Activated T-cell treated with anti-CD3 and anti-CD28 coated beads, Interleukin-2, amount 50 U/mL, for 48 hours (primary cell): ENCODE measurements at regions not wholly inside any gene's neighbourhood (a gene's known extent, or its start where the extent isn't known, plus 50 kb on each side); places are given as distances from the start of the nearest gene placed in this dataset.
"Not testable (repeated sequence)": the region's sequence is repeated elsewhere in the genome, so short reads cannot be mapped to it uniquely, and the experiment has no call there.

ENCODE experiments used
- DNase-seq, 2 experiments: peaks; one replicate each; pipeline ENCODE4 v3.0.0-alpha.2; 2020

DNA sequence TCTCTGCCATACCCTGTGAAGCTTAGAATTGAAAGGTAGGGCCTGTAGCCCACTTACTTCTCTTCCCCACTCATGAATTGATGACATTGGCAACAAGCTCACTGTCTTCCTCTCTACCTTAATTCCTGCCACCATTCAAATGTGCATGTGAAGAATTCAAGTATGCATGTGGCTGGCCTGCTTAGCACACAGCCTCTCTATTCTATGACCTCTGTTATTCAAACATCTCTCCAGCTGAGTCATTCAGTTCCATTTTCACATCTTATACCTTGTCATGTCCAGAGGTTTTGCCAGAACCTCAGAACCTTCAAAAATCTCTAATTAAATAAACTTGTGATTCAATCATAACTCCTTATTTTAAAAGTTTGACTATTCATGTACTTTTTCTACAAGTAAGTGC, 114.7 kb upstream of the MAN2A1 start:
- no peak for DNase-seq

DNA sequence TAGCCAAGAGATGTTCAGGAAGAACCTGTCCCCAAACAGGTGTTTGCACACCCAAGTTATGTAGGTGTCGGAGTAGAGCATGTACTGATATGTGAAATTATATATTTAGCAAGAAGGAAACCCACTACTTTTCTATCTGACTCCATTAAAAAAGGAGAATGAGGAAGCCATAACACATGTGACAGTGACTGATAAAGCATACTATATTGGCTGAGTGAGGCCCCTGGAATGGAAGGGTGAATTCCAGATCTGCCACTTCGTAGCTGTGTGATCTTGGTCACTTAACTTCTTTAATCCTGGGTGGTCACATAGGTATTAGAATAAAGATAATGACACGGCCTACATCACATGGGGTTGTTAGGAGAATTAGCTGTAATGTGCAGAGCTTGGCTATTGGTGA, 116.0 kb upstream of the MAN2A1 start:
- no peak for DNase-seq

DNA sequence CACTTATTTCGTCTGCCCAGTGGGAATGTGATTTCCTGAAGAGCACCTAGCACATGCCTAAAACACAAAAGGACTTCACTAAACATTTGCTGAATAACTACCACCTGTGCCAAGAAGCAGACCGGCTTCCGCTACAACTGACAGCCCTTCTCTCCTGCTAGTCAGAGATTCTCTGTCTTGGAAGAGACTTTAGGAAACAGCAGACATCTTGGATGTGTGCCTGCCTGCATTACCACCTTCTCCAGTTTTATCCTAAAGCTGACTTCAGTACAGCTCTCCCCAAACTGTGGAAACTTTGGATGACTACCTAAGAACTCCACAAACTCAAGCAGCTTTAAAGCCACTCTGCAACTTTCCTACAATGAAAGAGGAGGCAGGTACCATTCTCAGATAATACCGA, 116.5 kb upstream of the MAN2A1 start:
- no peak for DNase-seq

DNA sequence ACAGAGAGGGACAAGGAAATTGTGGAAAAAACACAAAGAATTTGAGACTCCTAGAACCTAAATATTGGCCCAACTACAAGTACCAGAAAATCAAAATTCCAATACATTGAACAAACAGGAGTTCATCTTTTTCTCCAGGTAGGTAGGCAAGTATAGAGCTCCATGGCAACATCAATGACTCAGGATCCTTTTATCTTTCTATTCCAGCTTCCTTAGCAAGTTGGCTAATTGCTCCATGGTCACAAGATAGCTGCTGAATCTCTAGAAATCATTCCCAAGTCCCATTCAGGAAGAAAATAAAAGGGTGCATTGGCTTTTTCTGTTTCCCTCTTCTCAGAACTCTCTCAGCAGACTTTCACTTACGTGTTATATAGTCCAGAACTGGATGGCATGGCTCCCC, 117.9 kb upstream of the MAN2A1 start:
- no peak for DNase-seq

DNA sequence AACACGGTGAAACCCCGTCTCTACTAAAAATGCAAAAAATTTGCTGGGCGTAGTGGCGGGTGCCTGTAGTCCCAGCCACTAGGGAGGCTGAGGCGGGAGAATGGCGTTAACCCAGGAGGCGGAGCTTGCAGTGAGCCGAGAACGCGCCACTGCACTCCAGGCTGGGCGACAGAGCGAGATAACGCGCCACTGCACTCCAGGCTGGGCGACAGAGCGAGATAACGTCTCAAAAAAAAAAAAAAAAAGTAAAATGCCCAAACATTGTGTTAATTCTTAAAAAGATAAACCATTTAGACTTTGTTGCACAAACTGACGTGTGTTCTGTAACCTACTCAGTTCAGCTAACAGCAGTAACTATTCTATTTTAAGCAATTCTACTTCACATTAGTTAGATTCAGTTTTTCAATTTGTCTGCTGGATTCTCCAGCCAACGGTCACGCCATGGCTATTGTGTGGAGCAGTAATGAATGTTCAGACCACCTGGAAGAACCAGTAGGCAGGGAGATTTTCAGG, 119.3 kb upstream of the MAN2A1 start:
- DNase-seq: no peak

DNA sequence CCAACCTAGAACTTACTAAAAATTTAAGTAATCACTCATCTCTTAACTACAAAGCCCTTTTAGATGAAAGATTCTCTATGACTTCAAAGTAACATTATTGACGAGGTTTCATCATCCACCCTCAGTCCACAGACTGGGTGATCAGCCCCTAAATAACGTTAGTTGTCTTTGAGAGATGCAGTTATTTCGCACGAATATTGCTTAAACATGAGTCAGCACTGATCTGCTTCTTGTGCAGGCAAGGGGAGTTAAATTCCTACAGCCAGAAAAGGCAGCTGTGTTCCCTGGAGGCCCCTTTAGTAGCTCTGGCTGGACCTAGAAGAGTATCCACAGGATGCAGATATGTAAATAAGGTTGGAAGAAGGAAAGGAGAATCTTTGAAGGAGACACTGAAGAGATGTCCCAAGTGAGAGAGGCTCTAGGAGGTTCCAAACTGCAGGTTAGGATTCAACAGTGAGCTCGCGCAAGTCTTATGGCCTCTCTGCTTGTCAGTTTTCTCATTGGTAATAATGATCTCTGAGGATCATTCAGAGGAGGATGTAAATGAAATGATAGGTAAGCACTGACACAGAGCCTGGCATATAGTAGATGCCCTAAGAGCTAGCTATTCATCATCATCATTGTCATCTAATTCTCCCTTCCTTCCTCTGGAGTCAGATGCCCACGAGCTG, 122.2 kb upstream of the MAN2A1 start:
- DNase-seq: no peak

DNA sequence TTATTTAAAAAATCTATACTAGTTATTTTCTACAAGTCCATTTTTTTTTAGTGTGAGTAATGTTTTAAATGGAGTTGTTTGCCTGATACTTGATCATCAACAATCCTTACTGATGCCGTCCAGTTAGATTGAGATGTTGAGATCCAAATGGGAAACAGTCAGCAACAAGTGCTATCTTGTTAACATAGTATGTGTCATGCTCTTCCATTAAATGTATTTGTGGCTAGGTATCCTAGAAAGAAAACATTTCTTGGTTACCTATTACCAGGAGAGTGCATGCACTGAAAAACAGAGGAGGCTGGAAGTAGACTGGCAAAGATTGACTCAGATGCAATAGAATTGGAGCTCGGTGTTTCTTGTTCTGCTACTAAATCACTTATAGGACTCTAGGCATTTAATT, 123.4 kb upstream of the MAN2A1 start:
- DNase-seq: no peak

DNA sequence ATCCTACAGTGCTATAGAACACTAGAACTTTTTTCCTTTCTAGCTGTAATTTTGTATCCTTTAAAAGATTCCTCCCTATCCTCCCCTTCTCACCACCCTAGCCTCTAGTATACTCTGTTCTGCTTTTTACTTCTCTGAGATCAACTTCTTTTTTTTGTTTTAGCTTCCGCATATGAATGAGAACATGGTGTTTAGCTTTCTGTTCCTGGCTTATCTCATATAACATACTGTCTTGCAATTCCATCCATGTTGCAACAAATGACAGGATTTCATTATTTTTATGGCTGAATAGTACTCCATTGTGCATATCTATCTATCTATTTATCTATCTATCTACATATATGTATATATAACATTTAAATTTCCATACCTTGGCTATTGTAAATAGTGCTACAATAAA, 126.0 kb upstream of the MAN2A1 start:
- no peak for DNase-seq

DNA sequence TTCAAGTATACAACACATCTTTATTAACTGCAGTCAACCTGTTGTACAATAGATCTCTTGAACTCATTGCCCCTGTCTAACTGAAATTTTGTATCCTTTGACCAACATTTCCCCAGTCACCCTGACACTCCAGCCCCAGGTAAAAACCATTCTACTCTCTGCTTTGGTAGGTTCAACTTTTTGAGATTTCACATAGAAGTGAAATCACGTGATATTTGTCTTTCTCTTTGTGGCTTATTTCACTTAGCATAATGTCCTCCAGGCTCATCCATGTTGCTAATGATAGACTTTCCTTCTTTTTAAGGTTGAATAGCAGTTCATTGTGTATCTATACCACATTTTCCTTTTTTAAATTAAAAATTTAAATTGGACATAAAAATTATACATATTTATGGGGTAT, 126.5 kb upstream of the MAN2A1 start:
- no peak for DNase-seq

DNA sequence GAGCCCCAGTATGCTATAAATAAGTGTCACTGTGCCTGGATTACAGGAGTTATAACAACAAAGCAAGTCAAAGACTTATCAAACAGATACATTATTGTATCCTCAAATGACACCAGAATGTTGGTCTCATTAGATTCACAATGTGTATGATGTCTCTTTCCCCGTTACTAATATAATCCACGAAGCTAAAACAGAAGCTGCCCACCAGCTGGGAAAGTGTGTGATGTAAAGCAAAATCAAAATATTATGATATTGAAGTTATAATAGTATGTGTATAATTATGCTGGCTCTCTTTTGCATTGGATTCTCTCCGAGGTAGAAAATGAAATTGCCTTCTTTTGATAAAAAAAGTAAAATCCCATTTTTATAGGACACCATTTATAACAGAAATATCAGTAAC, 127.3 kb upstream of the MAN2A1 start:
- no peak for DNase-seq

DNA sequence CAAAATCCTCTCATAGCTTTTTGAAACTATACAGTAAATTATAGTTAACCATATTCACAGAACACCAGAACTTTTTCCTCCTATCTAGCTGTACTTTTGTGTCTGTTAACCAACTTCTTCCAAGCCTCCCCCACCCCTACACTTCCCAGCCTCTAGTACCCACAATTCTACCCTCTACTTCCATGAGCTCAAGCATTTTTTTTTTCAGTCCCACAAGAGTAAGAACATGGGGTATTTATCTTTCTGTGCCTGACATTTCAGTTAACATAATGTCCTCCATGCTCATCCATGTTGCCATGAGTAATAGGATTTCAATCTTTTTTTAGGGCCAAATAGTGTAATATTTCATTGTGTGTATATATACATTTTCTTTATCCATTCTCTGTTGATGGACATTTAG, 128.3 kb upstream of the MAN2A1 start:
- no peak for DNase-seq

DNA sequence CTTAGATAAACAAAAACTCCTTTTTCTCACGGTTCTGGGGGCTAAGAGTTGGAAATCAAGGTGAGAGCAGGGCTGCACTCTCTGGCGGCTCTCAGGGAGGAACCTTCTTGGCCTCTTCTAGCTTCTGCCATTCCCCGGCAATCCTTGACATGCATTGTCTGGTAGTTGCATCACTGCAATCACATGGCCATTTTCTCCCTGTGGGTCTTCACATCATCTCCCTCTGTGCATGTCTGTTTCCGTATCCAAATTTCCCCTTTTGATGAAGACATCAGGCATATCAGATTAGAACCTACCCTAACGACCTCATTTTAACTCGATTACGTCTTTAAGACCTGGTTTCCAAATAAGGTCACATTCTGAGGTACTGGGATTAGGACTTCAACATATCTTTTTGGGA, 129.2 kb upstream of the MAN2A1 start:
- DNase-seq: no peak

DNA sequence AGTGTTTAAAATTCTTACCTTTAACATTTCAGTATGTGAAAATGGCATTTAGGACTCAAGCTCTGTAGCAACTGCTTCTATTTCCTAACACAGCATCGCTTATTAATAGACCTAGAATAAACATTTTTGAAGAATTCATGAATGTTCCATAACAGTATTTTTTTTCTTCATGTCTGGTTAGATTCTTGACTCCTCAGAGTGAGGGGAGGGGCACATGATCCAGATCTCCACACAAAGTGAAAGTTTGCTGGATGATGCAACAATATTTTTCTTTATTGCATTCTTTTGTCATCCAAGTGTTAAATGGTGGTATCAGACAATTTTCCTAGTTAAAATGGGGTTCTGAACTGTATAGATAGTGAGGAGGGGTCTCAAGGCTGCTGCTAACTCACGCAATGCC, 130.8 kb upstream of the MAN2A1 start:
- no peak for DNase-seq

DNA sequence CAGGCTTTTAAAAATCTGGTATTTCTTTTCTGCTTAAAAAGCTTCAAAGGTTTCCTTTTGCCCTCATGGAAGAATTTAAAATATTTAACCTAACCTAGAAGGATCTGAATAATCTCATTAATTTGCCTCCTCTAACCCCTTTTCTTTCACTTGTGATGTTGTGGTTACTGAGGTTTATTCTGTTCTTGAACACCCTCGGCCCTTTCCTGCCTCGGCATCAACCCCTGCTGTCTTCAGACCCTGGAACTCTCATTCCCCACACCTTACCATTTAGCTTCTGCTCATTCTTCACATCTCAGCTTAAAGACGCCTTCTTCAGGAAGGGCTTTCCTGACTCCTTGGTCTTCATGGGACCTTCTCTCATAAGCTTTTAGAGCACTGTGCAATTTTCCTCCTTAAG, 131.4 kb upstream of the MAN2A1 start:
- DNase-seq: no peak

DNA sequence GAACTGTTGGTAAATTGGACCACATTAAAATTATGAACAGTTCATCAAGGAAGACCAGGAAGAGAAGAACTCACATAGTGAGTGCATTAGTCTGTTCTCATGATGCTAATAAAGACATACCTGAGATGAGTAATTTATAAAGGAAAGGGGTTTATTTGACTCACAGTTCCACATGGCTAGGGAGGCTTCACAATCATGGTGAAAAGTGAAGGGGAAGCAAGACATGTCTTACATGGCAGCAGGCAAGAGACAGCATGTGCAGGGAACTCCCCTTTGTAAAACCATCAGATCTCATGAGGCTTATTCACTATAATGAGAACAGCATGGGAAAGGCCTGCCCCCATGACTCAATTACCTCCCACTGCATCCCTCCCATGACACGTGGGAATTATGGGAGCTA, 135.9 kb upstream of the MAN2A1 start:
- DNase-seq: no peak

DNA sequence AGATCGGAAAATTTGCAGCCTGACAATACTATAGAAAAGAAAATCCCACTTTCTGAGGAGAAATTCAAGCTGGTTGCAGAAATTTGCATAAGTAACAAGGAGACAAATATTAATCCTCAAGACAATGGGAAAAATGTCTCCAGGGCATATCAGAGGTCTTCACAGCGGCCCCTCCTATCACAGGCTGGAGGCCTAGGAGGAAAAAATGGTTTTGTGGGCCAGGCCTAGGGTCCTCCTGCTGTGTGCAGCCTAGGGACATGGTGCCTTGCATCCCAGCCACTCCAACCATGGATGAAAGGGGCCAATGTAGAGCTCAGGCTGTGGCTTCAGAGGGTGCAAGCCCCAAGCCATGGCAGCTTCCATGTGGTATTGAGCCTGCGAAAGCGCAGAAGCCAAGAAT, 138.5 kb upstream of the MAN2A1 start:
- not testable (repeated sequence) for DNase-seq

DNA sequence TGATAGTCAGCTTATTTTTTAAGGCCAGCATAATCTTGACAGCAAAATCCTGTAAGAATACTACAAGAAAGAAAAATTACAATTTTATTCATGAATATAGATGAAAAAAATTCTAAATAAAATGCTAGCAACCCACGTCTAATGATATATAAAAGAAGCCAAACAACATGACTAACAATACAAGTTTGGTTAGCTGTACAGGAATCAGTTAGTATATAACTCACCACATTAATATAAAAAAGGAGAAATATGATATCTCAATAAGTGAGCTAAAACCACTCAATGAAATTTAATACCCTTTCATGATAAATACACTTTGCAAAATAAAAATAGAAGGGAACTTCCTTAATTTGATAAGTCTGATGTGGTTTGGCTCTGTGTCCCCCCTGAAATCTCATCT, 139.7 kb upstream of the MAN2A1 start:
- DNase-seq: no peak

DNA sequence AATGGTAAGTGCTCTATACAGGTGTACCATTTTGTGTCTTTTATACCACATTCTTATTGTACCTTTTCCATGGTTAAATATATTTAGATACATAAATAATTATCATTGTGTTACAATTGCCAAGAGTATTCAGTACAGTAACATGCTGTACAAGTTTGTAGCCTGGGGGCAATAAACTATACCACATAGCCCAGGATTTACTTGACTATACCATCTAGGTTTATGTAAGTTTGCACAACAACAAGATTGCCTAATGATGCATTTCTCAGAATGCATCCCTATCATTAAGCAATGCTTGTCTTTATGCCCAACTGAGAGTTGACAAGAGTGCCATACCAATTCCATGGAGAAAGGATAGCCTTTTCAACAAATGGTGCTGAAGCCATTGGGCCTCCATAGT, 136.7 kb upstream of the PJA2 start:
- DNase-seq: no peak

DNA sequence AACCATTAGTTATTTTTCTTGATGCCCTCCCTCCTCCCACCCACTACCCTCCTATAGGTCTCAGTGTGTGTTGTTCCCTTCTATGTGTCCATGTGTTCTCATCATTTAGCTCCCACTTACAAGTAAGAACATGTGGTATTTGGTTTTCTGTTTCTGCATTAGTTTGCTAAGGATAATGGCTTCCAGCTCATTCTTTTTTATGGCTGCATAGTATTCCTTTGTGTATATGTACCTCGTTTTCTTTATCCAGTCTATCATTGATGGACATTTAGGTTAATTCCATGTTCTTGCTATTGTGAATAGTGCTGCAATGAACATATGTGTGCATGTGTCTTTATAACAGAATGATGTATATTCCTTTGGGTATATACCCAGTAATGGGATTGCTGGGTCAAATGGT, 135.1 kb upstream of the PJA2 start:
- not testable (repeated sequence) for DNase-seq

DNA sequence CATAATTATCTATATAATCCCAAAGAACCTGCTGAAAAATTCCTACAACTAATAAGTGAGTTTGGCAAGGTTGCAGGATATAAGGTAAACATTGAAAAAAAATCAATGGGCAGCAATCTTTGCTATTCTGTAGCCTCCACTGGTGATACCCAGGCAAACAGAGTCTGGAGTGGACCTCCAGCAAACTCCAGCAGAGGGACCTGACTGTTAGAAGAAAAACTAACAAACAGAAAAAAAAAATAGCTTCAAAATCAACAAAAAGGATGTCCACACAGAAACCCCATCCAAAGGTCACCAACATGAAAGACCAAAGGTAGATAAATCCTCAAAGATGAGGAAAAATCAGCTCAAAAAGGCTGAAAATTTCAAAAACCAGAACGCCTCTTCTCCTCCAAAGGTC, 128.9 kb upstream of the PJA2 start:
- not testable (repeated sequence) for DNase-seq

DNA sequence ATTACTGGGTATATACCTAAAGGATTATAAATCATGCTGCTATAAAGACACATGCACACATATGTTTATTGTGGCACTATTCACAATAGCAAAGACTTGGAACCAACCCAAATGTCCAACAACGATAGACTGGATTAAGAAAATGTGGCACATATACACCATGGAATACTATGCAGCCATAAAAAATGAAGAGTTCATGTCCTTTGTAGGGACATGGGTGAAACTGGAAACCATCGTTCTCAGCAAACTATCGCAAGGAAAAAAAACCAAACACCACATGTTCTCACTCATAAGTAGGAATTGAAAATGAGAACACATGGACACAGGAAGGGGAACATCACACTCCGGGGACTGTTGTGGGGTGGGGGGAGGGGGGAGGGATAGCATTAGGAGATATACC, 125.3 kb upstream of the PJA2 start:
- not testable (repeated sequence) for DNase-seq

DNA sequence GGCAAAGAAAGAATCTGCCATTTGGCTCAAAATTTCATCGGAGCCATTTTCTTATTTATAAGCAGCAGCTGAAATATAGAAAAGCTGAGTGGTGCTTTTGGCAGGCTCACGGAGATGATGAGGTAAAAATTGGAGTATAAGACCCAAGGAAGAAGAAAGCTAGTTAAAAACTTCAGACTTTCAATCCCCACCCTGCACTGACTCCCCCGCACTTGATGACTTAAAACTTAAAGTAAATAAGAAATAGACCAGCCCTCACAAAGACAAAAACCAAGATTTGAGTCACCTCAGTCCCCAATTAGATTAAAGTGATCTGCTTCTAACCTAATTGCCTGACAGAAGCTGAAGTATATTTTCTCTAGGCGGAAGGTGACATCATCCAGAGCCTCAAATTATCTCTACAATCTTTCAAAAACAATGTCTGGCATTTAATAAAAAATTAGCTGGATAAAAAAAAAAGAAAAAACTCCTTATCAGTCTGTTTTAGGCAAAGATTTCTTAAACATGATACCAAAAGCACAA, 124.0 kb upstream of the PJA2 start:
- DNase-seq: no peak

DNA sequence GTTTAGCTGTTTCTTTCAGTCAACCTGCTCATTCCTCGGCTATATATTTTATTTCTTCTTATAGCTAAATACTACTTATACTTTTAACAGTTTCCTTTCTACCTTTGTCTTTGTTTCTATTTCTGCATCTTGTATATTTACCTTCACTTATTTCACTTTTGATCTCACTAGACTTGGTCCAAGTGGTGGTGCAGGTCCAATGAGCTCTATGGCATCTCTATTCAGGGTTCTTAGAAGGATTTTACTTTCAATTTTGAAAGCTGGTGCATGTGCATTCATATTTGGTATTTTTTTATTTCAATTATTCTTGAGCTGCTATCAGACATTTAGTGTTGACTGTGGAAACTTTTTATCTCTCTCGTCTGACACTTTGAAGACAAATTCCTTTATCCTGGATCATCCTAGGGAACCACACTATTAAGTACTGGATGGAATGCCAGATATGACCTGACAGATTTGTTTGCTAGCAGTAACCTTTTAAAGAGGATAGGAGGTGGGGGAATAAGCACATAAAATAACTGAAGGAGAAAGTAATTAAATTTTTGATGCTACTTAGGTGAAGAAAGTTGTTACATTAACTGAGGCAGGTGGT, 123.1 kb upstream of the PJA2 start:
- DNase-seq: no peak

DNA sequence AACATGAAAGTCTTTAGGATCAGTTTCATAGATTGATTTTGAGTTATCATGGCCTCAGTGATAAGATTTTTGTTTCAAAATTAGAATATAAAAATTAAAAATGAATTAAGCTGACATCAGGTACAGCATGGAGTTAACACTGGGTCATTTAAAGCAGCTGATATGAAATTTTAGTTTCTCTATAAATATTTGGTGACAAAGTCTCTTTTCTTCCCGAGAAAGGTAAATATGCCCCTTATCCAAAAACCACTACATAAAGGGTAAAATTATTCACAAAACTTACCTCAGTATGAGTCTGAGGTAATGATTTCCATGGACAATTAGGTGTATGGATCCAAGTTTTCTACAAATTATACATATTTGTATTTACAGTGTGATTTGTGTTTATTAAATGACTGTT, 121.5 kb upstream of the PJA2 start:
- DNase-seq: no peak

DNA sequence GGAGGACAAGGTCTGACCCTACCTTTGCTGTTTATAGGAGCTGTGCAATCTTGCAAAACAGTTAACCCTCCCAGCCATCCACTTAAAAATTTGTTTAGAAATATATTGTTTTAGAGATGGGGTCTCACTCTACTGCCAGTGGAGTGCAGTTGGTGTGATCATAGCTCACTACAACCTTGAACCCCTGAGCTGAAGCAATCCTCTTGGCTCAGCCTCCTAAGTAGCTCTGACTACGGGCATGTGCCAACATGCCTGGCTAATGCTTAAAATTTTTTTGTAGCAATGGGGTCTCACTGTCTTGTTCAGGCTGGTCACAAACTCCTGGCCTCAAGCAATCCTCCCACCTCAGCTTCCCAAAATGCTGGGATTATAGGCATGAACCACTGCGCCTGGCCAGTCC, 120.2 kb upstream of the PJA2 start:
- no peak for DNase-seq
